Hepatocyte (in vitro differentiated cells): ENCODE measurements at regions not wholly inside any gene's neighbourhood (a gene's known extent, or its start where the extent isn't known, plus 50 kb on each side); places are given as distances from the start of the nearest gene placed in this dataset.

ENCODE experiments used
- DNase-seq: peaks from one replicate; pipeline ENCODE4 v3.0.0-alpha.2; 2016; ENCODE audit warnings: low spot score
- H2AFZ ChIP-seq: fragments of 200-600 bp; sonication (generic); 2 replicates; pipeline ENCODE4 v1.6.0; 2016; ENCODE audit warnings: antibody characterized with exemption, mild to moderate bottlenecking
- H3K27ac ChIP-seq: fragments of 200-600 bp; sonication (generic); 2 replicates; pipeline ENCODE4 v1.5.1; 2016; ENCODE audit warnings: mild to moderate bottlenecking
- H3K27me3 ChIP-seq: fragments of 200-600 bp; sonication (generic); 2 replicates; pipeline ENCODE4 v1.6.1; 2016
- H3K36me3 ChIP-seq: fragments of 200-600 bp; sonication (generic); replicated peaks from 2 replicates; pipeline ENCODE4 v1.5.1; 2016; ENCODE audit warnings: low read depth; ENCODE audit not compliant: insufficient read depth
- H3K4me1 ChIP-seq: fragments of 200-600 bp; sonication (generic); 2 replicates; pipeline ENCODE4 v1.5.1; 2016; ENCODE audit warnings: mild to moderate bottlenecking, moderate library complexity; ENCODE audit not compliant: insufficient read depth
- H3K4me2 ChIP-seq: fragments of 200-600 bp; sonication (generic); 2 replicates; pipeline ENCODE4 v1.6.0; 2016
- H3K4me3 ChIP-seq: fragments of 200-600 bp; sonication (generic); 2 replicates; pipeline ENCODE4 v1.5.1; 2016; ENCODE audit warnings: mild to moderate bottlenecking
- H3K79me2 ChIP-seq: fragments of 200-600 bp; sonication (generic); 2 replicates; pipeline ENCODE4 v1.6.0; 2017; ENCODE audit warnings: mild to moderate bottlenecking
- H3K9me2 ChIP-seq: fragments of 200-600 bp; sonication (generic); replicated peaks from 2 replicates; pipeline ENCODE4 v1.6.0; 2017; ENCODE audit warnings: mild to moderate bottlenecking; ENCODE audit not compliant: insufficient read depth
- H3K9me3 ChIP-seq: fragments of 200-600 bp; sonication (generic); 2 replicates; pipeline ENCODE4 v1.5.1; 2016; ENCODE audit warnings: low read depth, mild to moderate bottlenecking
- H4K20me1 ChIP-seq: fragments of 200-600 bp; sonication (generic); 2 replicates; pipeline ENCODE4 v1.6.0; 2016; ENCODE audit warnings: mild to moderate bottlenecking; ENCODE audit not compliant: insufficient read depth, poor library complexity, severe bottlenecking
- CTCF ChIP-seq: fragments of 200-600 bp; sonication (generic); IDR thresholded peaks from 2 replicates; pipeline ENCODE4 v1.5.1; 2016; ENCODE audit warnings: antibody characterized with exemption, mild to moderate bottlenecking; ENCODE audit not compliant: poor library complexity
- EZH2 ChIP-seq: fragments of 200-600 bp; sonication (generic); IDR thresholded peaks from 2 replicates; pipeline ENCODE4 v1.6.1; 2016; ENCODE audit warnings: antibody characterized with exemption, mild to moderate bottlenecking, borderline replicate concordance
- EZH2phosphoT487 ChIP-seq: fragments of 200-600 bp; sonication (generic); IDR thresholded peaks from one replicate; pipeline ENCODE4 v1.6.1; 2018; ENCODE audit warnings: antibody characterized with exemption, mild to moderate bottlenecking, low read depth, moderate library complexity; ENCODE audit not compliant: unreplicated experiment, severe bottlenecking
- WGBS: methylation state at CpG from one replicate; pipeline ENCODE4 v1.1.6; 2016; ENCODE audit warnings: low lambda C conversion rate; ENCODE audit errors: missing lambda C conversion rate; 5-methylcytosine and 5-hydroxymethylcytosine counted together

- Histone ChIP-seq H3K9me3 (no peaks in the 10 kb centered on the region), H3K4me2 (peak overlapping the region; percentile 4), H3K27me3 (no peaks in the 10 kb centered on the region), H3K4me1 (peaks cover 28% of the 10 kb centered on the region), H3K79me2 (no peaks in the 10 kb centered on the region), H4K20me1 (no peaks in the 10 kb centered on the region), H3K4me3 (no peak overlapping the region), H3K9me2 (no peaks in the 10 kb centered on the region), H2AFZ (no peak overlapping the region), H3K36me3 (no peaks in the 10 kb centered on the region), H3K27ac (peak overlapping the region; percentile 71)
- 74% methylated on average over 2 of the region's 2 CpGs for WGBS
- no peak for DNase-seq
- TF ChIP-seq EZH2 (no peak), CTCF (no peak), EZH2phosphoT487 (no peak)
Measured at GRCh38 chr15:39127151-39127790, 453.6 kb upstream of the THBS1 start.

- DNase-seq: peak; percentile 68
- H3K9me2 ChIP-seq: no peaks in the 10 kb centered on the region
- H3K27ac ChIP-seq: peak overlapping the region; percentile 71
- no peak overlapping the region for H2AFZ ChIP-seq
- H3K4me1 ChIP-seq: peaks cover 28% of the 10 kb centered on the region
- no peaks in the 10 kb centered on the region for H3K79me2 ChIP-seq
- H3K36me3 ChIP-seq: no peaks in the 10 kb centered on the region
- no peaks in the 10 kb centered on the region for H3K27me3 ChIP-seq
- no peak overlapping the region for H3K4me3 ChIP-seq
- H3K4me2 ChIP-seq: peak overlapping the region; percentile 19
- TF ChIP-seq CTCF (no peak), EZH2 (no peak), EZH2phosphoT487 (no peak)
- H4K20me1 ChIP-seq: no peaks in the 10 kb centered on the region
- no peaks in the 10 kb centered on the region for H3K9me3 ChIP-seq
- 48% methylated on average over 2 of the region's 2 CpGs for WGBS
Measured at GRCh38 chr15:39127925-39128617, 452.8 kb upstream of the THBS1 start.

- WGBS: 76% methylated on average over 2 of the region's 2 CpGs
- H3K4me3 ChIP-seq: no peak overlapping the region
Measured at GRCh38 chr15:39128746-39129145, 452.1 kb upstream of the THBS1 start.

More at GRCh38 chr15:39128746-39129145, 452.1 kb upstream of the THBS1 start:
- no peak for DNase-seq
- Histone ChIP-seq H3K79me2 (no peaks in the 10 kb centered on the region), H4K20me1 (no peaks in the 10 kb centered on the region), H2AFZ (no peak overlapping the region), H3K27me3 (no peaks in the 10 kb centered on the region), H3K27ac (peak overlapping the region; percentile 71), H3K4me2 (peak overlapping the region; percentile 19), H3K9me2 (no peaks in the 10 kb centered on the region), H3K4me1 (peaks cover 28% of the 10 kb centered on the region), H3K9me3 (no peaks in the 10 kb centered on the region), H3K36me3 (no peaks in the 10 kb centered on the region)
- TF ChIP-seq EZH2phosphoT487 (no peak), CTCF (no peak), EZH2 (no peak)
